ENCODE measurements at regions not wholly inside any gene's neighbourhood (a gene's known extent, or its start where the extent isn't known, plus 50 kb on each side); places are given as distances from the start of the nearest gene placed in this dataset.
A peak's percentile ranks its signal among the peaks of the same experiment; 100 is the strongest.

DNA sequence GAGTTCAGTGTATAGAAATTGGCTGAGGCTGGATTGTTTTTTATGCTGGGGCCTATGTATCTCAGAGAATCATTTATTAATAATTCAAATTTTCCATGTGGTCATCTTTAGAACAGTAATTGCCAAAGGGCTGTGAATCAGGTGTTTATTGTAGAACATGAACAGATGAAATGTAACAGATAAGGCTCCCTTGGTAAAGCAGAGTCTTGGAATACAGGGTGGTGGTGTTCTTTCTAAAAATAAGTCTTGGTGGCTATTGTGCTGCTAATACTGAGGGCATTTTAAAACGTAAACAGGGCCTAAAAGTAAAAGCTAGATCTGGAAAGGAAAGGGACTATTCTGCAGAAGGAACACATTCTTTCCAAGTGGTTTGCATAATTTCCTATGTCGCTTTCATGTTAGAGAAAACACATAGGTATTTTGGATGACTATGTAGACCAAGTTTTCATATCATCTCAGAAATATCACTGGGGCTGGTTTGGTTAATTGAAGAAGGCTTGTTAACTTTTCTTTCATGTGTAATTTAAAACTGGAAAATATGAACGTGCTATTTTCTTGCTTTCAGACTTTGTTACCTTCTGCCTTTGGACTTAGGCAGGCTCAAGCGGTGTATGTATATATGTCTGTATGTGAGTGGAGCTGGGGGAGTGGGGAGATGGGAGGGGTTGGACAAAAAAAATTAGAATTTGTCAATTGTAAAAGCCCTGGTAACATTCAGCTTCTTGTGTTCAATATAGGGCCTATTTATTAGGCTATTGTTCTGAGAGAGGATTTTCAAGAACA is 119.9 kb upstream of the ANKRD55 start:
- Histone ChIP-seq H3K27me3 (no peaks in the 10 kb centered on the region), H3K27ac (peak overlapping the region in 3 of 4 donors; percentile 34 to 62 (median 55)), H3K9me3 (no peaks in the 10 kb centered on the region), H3K36me3 (no peaks in the 10 kb centered on the region), H3K4me3 (no peak overlapping the region), H3K4me1 (peaks cover 7 to 12% of the 10 kb centered on the region in 2 donors)
- no peak for DNase-seq
- intact Hi-C loops (cut with DNase I; ENCODE audit: low total_unique reads) (no loop called here), in situ Hi-C loops (cut with MboI; ENCODE audit: low sequenced_read_pairs in 4 of 4) (no loop called here)
- no peak for TF ChIP-seq CTCF (IDR thresholded peaks at IDR 0.05 in 4 of 5, conservative IDR thresholded peaks at IDR 0.05 in 1 of 5)
- TF ChIP-seq POLR2A (IDR thresholded peaks at IDR 0.05), result no peak
- ATAC-seq, result peak; percentile 49

GRCh38 chr5:56350597-56351170 is 117.6 kb upstream of the ANKRD55 start:
- in situ Hi-C loops (cut with MboI; ENCODE audit: low sequenced_read_pairs in 4 of 4) (no loop called here), intact Hi-C loops (cut with DNase I; ENCODE audit: low total_unique reads) (no loop called here)
- DNase-seq (peak; percentile 20 to 62), ATAC-seq (peak; percentile 76 to 83)
- no peaks in the 10 kb centered on the region for H3K36me3 ChIP-seq
- no peak overlapping the region for H3K4me3 ChIP-seq
- H3K9me3 ChIP-seq, result no peaks in the 10 kb centered on the region
- peaks cover 7 to 12% of the 10 kb centered on the region in 2 donors for H3K4me1 ChIP-seq
- peak overlapping the region in 3 of 4 donors; percentile 7 to 60 (median 46) for H3K27ac ChIP-seq
- no peak for TF ChIP-seq POLR2A (IDR thresholded peaks at IDR 0.05)
- TF ChIP-seq CTCF (IDR thresholded peaks at IDR 0.05 in 4 of 5, conservative IDR thresholded peaks at IDR 0.05 in 1 of 5), result no peak
- no peaks in the 10 kb centered on the region for H3K27me3 ChIP-seq

GRCh38 chr5:56350011-56350596 is 117.0 kb upstream of the ANKRD55 start:
- Histone ChIP-seq H3K36me3 (no peaks in the 10 kb centered on the region), H3K4me3 (no peak overlapping the region), H3K27ac (peak overlapping the region in 2 of 4 donors; percentile 46 to 55), H3K9me3 (no peaks in the 10 kb centered on the region), H3K4me1 (peaks cover 7 to 12% of the 10 kb centered on the region in 2 donors), H3K27me3 (no peaks in the 10 kb centered on the region)
- no peak for ATAC-seq
- in situ Hi-C loops (cut with MboI; ENCODE audit: low sequenced_read_pairs in 4 of 4) (no loop called here), intact Hi-C loops (cut with DNase I; ENCODE audit: low total_unique reads) (no loop called here)
- no peak for DNase-seq
- no peak for TF ChIP-seq POLR2A (IDR thresholded peaks at IDR 0.05)
- TF ChIP-seq CTCF (IDR thresholded peaks at IDR 0.05 in 4 of 5, conservative IDR thresholded peaks at IDR 0.05 in 1 of 5), result no peak

GRCh38 chr5:56349461-56349860 is 116.3 kb upstream of the ANKRD55 start:
- TF ChIP-seq POLR2A (IDR thresholded peaks at IDR 0.05) (no peak), CTCF (IDR thresholded peaks at IDR 0.05 in 4 of 5, conservative IDR thresholded peaks at IDR 0.05 in 1 of 5) (no peak)

More at GRCh38 chr5:56349461-56349860, 116.3 kb upstream of the ANKRD55 start:
- H3K36me3 ChIP-seq, result no peaks in the 10 kb centered on the region
- in situ Hi-C loops (cut with MboI; ENCODE audit: low sequenced_read_pairs in 4 of 4) (no loop called here), intact Hi-C loops (cut with DNase I; ENCODE audit: low total_unique reads) (no loop called here)
- no peak overlapping the region for H3K4me3 ChIP-seq
- H3K9me3 ChIP-seq, result no peaks in the 10 kb centered on the region
- DNase-seq, result no peak
- no peak overlapping the region for H3K27ac ChIP-seq
- no peak for ATAC-seq
- H3K4me1 ChIP-seq, result peaks cover 7 to 12% of the 10 kb centered on the region in 2 donors
- no peaks in the 10 kb centered on the region for H3K27me3 ChIP-seq

All from gastrocnemius medialis (tissue), 4 donors.